Erythroblast (primary cell): ENCODE measurements at regions not wholly inside any gene's neighbourhood (a gene's known extent, or its start where the extent isn't known, plus 50 kb on each side); places are given as distances from the start of the nearest gene placed in this dataset.

Experiments
- GATA1 ChIP-seq: IDR thresholded peaks from 2 replicates; pipeline ENCODE4 v1.6.1; 2011; ENCODE audit warnings: low read depth, mild to moderate bottlenecking, control low read depth, low read length, moderate library complexity
- POLR2A ChIP-seq: IDR thresholded peaks from 2 replicates; pipeline ENCODE4 v1.6.1; 2011; ENCODE audit warnings: mild to moderate bottlenecking, low read length

- no peak for TF ChIP-seq POLR2A
- TF ChIP-seq GATA1 = no peak
These were observed 170.6 kb upstream of the AKR1E2 start for GRCh38 chr10:4655406-4655805.
